Fibroblast of lung (primary cell): ENCODE measurements at regions not wholly inside any gene's neighbourhood (a gene's known extent, or its start where the extent isn't known, plus 50 kb on each side); places are given as distances from the start of the nearest gene placed in this dataset.

ENCODE experiments used
- DNase-seq, 2 donors: peaks; one replicate each; pipeline versions ENCODE4 v3.0.0 to v3.0.0-alpha.2; 2010; ENCODE audit warnings: low read depth in 2 of 2
- H2AFZ ChIP-seq: 2 replicates; pipeline ENCODE4 v1.5.1; 2012; ENCODE audit warnings: low read length, control low read depth, inconsistent platforms
- H3K27ac ChIP-seq: 2 replicates; pipeline ENCODE4 v1.5.1; 2011; ENCODE audit warnings: low read length, control low read depth; ENCODE audit not compliant: insufficient read depth
- H3K27me3 ChIP-seq: 2 replicates; pipeline ENCODE4 v1.5.1; 2011; ENCODE audit warnings: mild to moderate bottlenecking, low read length; ENCODE audit not compliant: control insufficient read depth, insufficient read depth
- H3K36me3 ChIP-seq: 2 replicates; pipeline ENCODE4 v1.5.1; 2011; ENCODE audit warnings: low read length; ENCODE audit not compliant: control insufficient read depth, insufficient read depth
- H3K4me1 ChIP-seq: 2 replicates; pipeline ENCODE4 v1.5.1; 2011; ENCODE audit warnings: low read length; ENCODE audit not compliant: control insufficient read depth, insufficient read depth; ENCODE audit errors: extremely low read depth
- H3K4me2 ChIP-seq: 2 replicates; pipeline ENCODE4 v1.5.1; 2011; ENCODE audit warnings: low read length, control low read depth; ENCODE audit not compliant: insufficient read depth; ENCODE audit errors: extremely low read depth
- H3K4me3 ChIP-seq, 4 experiments: fragments of 200-600 bp in 1 of 4; sonication (generic) in 1 of 4; replicated peaks in 1 of 4; 2 replicates each; pipeline ENCODE4 v1.5.1; 2011 to 2016; ENCODE audit warnings: low read length in 4 of 4, low read depth in 3 of 4, mild to moderate bottlenecking in 3 of 4, control low read depth in 2 of 4, inconsistent platforms in 1 of 4, mixed read lengths in 1 of 4; ENCODE audit not compliant: insufficient read depth in 1 of 4; ENCODE audit errors: control extremely low read depth in 1 of 4
- H3K79me2 ChIP-seq: 2 replicates; pipeline ENCODE4 v1.5.1; 2012; ENCODE audit warnings: mild to moderate bottlenecking, low read length, inconsistent platforms; ENCODE audit not compliant: control insufficient read depth, insufficient read depth
- H3K9ac ChIP-seq: 2 replicates; pipeline ENCODE4 v1.5.1; 2011; ENCODE audit warnings: mild to moderate bottlenecking, low read length, control low read depth; ENCODE audit not compliant: insufficient read depth
- H3K9me3 ChIP-seq: 2 replicates; pipeline ENCODE4 v1.5.1; 2012; ENCODE audit warnings: low read depth, low read length; ENCODE audit not compliant: control insufficient read depth, insufficient read depth
- H4K20me1 ChIP-seq: 2 replicates; pipeline ENCODE4 v1.5.1; 2011; ENCODE audit warnings: low read length; ENCODE audit not compliant: control insufficient read depth, insufficient read depth; ENCODE audit errors: extremely low read depth
- CTCF ChIP-seq, 2 donors: IDR thresholded peaks in 1 of 2; conservative IDR thresholded peaks in 1 of 2; 1 replicate in 1 of 2; 2 replicates in 1 of 2; pipeline ENCODE4 v1.5.1; 2011 to 2012; ENCODE audit warnings: low read length in 2 of 2, control low read depth in 1 of 2, inconsistent platforms in 1 of 2, low read depth in 1 of 2, mild to moderate bottlenecking in 1 of 2
- EZH2 ChIP-seq: IDR thresholded peaks from 2 replicates; pipeline ENCODE4 v1.5.1; 2012; ENCODE audit warnings: low read length, control low read depth, mild to moderate bottlenecking; ENCODE audit errors: missing control alignments

- H2AFZ ChIP-seq, result no peak overlapping the region
- no peak overlapping the region for H3K4me2 ChIP-seq
- no peaks in the 10 kb centered on the region for H3K4me1 ChIP-seq
- H3K9ac ChIP-seq, result no peak overlapping the region
- no peak for DNase-seq
- no peaks in the 10 kb centered on the region for H3K27me3 ChIP-seq
- no peak overlapping the region for H3K4me3 ChIP-seq
- H3K27ac ChIP-seq, result no peak overlapping the region
- no peaks in the 10 kb centered on the region for H4K20me1 ChIP-seq
- no peaks in the 10 kb centered on the region for H3K79me2 ChIP-seq
- no peaks in the 10 kb centered on the region for H3K9me3 ChIP-seq
- no peaks in the 10 kb centered on the region for H3K36me3 ChIP-seq
- no peak for TF ChIP-seq CTCF (conservative IDR thresholded peaks at IDR 0.05 in 1 of 2, IDR thresholded peaks at IDR 0.05 in 1 of 2; ENCODE audit: low read depth in 1 of 2, low read length in 2 of 2)
- no peak for TF ChIP-seq EZH2
Measured at GRCh38 chr12:83196694-83197350, 510.1 kb downstream of the TMTC2 start.

GRCh38 chr12:83190631-83191390 lies 504.1 kb downstream of the TMTC2 start:
- H2AFZ ChIP-seq, result no peak overlapping the region
- H3K36me3 ChIP-seq, result no peaks in the 10 kb centered on the region
- no peak overlapping the region for H3K27ac ChIP-seq
- H3K4me3 ChIP-seq, result no peak overlapping the region
- no peaks in the 10 kb centered on the region for H3K79me2 ChIP-seq
- H3K4me2 ChIP-seq, result no peak overlapping the region
- H3K4me1 ChIP-seq, result no peaks in the 10 kb centered on the region
- no peaks in the 10 kb centered on the region for H4K20me1 ChIP-seq
- H3K27me3 ChIP-seq, result no peaks in the 10 kb centered on the region
- H3K9ac ChIP-seq, result no peak overlapping the region
- no peaks in the 10 kb centered on the region for H3K9me3 ChIP-seq
- TF ChIP-seq CTCF (conservative IDR thresholded peaks at IDR 0.05 in 1 of 2, IDR thresholded peaks at IDR 0.05 in 1 of 2; ENCODE audit: low read depth in 1 of 2, low read length in 2 of 2) (no peak), EZH2 (no peak)
- no peak for DNase-seq

GRCh38 chr12:83186419-83186818 lies 499.7 kb downstream of the TMTC2 start:
- Histone ChIP-seq H3K9me3 (no peaks in the 10 kb centered on the region), H3K79me2 (no peaks in the 10 kb centered on the region), H2AFZ (no peak overlapping the region), H3K9ac (no peak overlapping the region), H3K4me2 (no peak overlapping the region), H3K4me3 (no peak overlapping the region), H3K27me3 (no peaks in the 10 kb centered on the region), H4K20me1 (no peaks in the 10 kb centered on the region), H3K36me3 (no peaks in the 10 kb centered on the region), H3K27ac (no peak overlapping the region), H3K4me1 (no peaks in the 10 kb centered on the region)
- DNase-seq, result no peak
- TF ChIP-seq EZH2 (no peak), CTCF (conservative IDR thresholded peaks at IDR 0.05 in 1 of 2, IDR thresholded peaks at IDR 0.05 in 1 of 2; ENCODE audit: low read depth in 1 of 2, low read length in 2 of 2) (no peak)
